ENCODE measurements at regions not wholly inside any gene's neighbourhood (a gene's known extent, or its start where the extent isn't known, plus 50 kb on each side); places are given as distances from the start of the nearest gene placed in this dataset.

DNA sequence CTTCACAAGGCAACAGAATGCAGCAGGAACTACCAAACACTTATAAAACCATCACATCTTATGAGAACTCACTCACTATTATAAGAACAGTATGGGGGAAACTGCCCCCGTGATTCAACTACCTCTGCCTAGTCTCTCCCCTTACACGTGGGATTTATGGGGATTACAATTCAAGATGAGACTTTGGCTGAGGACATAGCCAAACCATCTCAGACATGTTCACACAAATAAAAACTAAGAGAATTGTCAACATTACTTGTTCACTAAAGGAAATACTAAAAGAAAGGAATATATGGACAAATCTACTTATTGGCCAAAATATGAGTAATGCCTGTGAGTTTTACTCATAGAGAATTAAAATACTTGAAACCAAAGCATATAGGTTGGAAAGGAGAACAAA, 505.1 kb downstream of the IGSF11 start:
- TF ChIP-seq, protein P1, sequence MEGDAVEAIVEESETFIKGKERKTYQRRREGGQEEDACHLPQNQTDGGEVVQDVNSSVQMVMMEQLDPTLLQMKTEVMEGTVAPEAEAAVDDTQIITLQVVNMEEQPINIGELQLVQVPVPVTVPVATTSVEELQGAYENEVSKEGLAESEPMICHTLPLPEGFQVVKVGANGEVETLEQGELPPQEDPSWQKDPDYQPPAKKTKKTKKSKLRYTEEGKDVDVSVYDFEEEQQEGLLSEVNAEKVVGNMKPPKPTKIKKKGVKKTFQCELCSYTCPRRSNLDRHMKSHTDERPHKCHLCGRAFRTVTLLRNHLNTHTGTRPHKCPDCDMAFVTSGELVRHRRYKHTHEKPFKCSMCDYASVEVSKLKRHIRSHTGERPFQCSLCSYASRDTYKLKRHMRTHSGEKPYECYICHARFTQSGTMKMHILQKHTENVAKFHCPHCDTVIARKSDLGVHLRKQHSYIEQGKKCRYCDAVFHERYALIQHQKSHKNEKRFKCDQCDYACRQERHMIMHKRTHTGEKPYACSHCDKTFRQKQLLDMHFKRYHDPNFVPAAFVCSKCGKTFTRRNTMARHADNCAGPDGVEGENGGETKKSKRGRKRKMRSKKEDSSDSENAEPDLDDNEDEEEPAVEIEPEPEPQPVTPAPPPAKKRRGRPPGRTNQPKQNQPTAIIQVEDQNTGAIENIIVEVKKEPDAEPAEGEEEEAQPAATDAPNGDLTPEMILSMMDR (conservative IDR thresholded peaks at IDR 0.05): no peak
- no peak for TF ChIP-seq EZH2 (IDR thresholded peaks at IDR 0.05; ENCODE audit: low read depth)

Measured in PC-9 (cell line).